Stimulated activated CD8-positive, alpha-beta memory T cell treated with anti-CD3 and anti-CD28 coated beads, Interleukin-12 subunit alpha, Interleukin-12 subunit beta, amount 100 ng/mL, for 24 hours (primary cell): ENCODE measurements at regions not wholly inside any gene's neighbourhood (a gene's known extent, or its start where the extent isn't known, plus 50 kb on each side); places are given as distances from the start of the nearest gene placed in this dataset.
"Not testable (repeated sequence)": the region's sequence is repeated elsewhere in the genome, so short reads cannot be mapped to it uniquely, and the experiment has no call there.

Experiments used
- DNase-seq: peaks from one replicate; pipeline ENCODE4 v3.0.0-alpha.2; 2020; ENCODE audit errors: extremely low read depth

DNA sequence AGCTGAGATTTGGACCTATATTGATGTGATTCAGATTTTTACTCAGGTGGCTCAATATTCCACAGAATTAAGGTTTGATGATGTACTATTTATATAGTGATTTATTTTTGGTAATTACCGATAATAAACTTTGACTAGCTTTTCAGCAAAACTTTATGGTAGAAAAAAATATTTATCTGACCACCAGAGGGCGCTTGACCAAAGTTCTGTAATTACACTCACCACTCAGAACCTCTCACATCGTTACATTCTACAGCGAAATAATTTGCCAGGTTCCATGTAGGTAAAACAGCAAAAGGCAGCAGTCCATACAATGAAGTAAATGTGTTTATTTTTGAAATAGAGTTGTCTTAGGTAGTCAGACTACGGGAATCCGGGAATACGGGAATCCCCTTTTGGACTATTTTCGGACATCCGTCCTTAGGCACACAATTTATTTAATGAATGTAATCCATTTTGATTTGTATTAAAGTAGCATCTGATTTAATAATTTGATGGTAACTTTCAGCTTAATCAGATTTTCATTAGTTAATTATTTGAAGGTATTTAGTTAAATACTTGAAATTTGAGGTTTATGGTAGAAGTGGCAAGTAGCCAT, 143.0 kb upstream of the DDHD1 start:
- DNase-seq: no peak

DNA sequence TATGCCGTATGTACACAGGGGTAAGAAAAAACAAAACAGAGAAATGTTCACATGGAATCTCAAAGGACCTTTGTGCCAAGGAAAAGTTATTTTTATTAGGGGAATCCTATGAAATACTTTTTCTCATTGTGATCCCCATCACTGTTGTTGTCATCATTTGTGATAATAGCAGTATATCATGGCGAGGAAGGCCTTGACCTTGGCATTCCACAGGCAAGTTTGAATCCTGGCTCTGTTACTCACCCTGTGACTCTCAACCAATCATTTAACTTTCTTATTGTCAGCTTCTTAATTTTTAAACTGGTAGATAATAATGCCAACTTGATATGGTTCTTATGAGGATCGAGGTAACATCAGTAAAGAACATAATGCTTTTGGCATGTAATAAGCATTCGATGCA, 142.2 kb upstream of the DDHD1 start:
- no peak for DNase-seq

DNA sequence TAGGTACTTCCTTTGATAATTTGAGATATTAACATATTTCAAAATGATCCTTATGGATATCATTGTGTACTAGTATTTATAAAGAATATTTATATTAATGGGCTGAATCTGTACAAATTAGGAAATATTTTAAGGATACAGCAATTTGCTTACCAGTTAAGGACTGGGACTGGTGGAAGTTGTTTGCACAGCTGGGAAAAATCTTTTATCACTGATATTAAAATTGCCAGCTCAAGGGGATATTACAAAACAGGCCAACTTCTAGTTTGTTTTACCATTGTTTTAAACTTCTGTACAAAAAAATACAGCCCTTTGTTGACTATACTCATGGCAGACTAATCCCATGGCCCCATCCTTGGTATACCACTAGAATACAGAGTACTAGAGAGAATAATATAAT, 133.2 kb upstream of the DDHD1 start:
- no peak for DNase-seq

DNA sequence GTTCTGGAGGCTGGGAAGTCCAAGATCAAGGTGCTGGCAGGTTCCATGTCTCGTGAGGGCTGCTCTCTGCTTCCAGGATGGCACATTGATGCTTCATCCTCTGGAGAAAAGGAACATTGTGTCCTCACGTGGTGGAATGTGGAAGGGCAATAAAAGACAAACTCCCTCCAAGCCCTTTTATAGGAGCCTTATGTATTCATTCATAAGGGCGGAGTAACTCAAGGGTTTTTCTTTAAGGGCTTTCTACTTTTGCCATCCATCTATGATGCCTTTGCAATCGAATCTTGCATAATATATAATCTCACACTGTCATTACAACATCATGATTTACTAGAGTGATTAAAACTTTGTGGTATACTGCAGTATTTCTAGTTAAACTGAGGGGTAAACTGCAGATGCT, 132.7 kb upstream of the DDHD1 start:
- DNase-seq: no peak

DNA sequence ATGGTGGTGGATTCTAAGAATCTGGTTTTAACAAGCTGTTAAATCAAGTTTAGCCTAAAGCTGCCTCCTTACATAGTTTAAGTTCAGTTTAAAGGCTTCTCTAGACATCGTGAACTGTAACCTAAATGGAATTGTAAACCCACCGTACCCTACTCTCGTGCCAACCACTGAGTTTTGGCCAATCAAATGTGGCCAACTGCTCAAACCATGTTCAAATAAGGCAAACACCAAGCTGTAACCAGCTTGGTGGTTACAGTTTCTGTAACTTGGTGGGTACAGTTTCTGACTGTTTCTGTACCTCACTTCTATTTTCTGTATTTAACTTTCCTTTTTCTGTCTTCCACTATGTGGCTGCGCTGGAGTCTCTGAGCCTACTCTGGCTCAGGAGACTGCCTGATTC, 131.9 kb upstream of the DDHD1 start:
- DNase-seq: no peak

DNA sequence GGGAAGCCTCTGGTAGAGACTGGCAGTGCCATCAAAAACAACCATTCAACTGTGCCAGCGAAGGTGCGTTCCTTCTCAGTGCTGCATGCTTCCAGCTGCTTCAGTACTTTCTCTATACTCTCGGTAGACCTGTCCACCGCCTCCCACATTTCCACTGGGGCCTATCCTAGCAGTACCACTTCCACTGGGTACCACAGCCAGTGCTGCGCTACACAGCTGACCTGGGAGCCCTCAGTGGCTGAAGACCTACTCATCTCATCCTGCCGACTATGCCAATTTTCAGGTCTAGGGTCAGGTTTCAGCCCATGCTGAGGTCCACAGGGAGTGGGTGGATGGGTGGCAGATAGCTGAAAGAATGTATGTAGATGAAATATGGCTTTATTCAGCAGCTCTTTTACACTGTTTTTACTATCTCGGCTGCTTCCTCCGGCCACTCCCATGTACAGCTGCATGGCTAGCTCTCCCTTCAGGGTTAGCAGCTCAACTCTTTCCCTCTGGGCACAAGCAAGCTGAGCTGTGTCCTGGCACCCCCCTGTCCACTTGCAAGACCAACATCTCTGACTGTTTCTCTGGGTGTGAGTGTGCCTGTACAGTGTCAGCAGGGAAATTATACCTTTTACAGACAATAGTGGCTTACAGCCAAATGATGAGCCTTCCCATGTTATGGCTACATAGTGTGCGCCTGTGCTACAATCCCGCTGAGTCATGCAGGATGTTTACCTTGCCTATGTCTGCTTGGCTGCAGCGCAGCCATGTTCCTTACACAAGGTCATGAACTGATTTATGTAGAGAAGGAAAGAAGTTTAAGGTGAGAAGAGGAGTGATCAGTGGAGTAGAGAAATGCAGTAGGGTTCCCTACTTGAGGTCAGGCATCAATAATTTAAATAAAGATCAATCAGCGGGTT, 125.7 kb upstream of the DDHD1 start:
- DNase-seq: no peak

DNA sequence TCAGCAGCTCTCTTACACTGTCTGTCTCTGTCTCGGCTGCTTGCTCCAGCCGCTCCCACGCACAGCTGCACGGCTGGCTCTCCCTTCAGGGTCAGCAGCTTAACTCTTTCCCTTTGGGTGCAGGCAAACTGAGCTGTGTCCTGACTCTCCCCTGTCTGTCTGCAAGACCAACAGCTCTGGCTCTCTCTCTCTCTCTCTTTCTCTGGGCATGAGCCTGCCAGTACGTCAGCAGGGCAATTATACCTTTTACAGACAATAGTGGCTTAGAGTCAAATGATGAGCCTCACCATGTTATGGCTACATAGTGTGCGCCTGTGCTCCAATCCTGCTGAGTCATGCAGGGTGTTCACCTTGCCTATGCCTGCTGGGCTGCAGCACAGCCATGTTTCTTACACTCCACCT, 120.5 kb upstream of the DDHD1 start:
- DNase-seq: no peak

DNA sequence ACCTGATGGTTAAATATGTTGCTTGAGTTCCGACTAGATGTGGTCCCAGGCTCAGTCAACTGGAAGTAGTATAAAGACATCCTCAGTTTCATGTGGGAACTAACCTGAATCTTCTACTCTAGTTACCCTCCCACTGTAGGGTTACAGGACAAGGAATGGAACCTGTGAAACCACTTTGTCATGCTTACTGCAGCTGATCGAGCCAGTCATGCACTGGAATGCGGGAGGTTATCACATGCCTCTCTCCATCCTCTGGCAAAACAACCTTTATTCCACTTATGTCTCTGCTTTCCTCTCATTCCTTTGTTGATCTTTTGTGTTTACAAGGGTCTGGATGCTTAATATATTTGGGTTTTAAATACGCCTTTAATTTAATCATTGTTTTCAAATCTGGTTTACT, 111.9 kb upstream of the DDHD1 start:
- DNase-seq: no peak

DNA sequence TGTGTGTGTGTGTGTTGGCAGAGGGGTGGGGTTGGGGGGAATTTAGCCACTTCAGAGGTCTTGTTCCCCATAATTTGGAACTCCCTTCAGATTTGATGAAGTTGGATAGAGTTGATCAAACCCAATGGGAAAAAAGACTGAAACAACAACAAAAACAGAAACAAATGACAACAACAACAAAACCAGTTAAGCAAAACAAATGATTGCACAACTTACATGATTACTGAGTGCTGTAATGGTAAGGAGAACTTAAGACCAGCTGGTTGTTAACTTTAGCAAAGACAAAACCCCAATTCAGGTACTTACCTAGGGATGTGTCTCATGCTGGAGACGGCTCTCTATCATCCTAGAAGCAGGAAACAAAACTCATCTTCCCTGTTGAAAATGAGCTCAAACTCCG, 107.8 kb upstream of the DDHD1 start:
- DNase-seq: no peak

DNA sequence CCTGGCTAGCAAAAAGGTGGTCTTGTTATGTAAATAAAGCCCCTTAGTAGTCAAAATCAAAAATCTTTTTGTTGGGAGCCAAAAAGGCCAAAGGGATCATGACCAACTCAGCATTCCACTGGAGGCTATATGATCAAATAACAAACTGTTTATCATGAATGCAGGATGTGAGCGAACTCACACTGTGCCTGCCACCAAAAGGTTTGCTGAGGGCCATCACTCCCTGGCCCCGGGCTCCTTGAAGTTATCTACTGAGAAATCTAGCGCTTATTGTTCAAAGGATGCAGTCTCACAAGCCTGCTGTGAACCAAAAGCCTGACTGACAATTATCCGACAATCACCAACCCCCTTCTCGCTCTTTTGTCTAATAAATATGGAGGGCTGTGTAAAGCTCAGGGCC, 107.2 kb upstream of the DDHD1 start:
- no peak for DNase-seq

DNA sequence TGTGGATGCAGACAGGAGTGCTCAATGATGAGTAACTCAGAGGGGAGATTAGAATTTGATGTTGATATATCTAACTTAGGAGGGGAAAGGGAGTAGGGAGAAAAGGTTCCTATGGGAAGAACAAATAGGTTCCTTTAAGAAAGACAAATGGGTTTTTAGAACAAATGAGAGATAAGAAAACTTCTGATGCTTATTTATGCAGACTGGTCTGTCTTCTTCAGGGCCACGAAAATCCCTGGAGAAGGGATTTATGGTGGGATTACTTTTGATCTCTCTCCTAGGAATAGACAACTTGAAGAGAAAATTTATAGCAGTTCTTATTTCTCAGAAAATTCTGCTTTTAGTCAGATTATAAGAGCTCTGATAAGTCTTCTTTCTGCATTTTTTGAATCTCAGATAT, 99.0 kb upstream of the DDHD1 start:
- DNase-seq: no peak

DNA sequence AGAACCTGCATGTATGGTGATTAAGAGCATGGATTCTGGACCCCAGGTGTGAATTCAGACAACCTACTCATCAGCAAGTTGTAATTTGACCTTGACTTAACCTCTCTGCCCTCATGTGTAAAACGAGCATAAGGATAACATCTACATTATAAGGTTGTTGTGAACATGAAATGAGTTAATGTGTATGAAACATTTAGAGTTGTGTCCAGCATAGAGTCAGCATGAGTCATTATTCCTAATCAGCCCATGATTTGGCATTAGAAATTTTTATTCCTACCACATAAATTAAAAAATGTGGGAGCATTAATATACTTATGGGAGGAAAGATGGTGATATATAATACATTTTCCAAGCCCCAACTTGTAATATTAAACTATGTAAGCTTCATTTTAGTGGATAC, 95.9 kb upstream of the DDHD1 start:
- no peak for DNase-seq

DNA sequence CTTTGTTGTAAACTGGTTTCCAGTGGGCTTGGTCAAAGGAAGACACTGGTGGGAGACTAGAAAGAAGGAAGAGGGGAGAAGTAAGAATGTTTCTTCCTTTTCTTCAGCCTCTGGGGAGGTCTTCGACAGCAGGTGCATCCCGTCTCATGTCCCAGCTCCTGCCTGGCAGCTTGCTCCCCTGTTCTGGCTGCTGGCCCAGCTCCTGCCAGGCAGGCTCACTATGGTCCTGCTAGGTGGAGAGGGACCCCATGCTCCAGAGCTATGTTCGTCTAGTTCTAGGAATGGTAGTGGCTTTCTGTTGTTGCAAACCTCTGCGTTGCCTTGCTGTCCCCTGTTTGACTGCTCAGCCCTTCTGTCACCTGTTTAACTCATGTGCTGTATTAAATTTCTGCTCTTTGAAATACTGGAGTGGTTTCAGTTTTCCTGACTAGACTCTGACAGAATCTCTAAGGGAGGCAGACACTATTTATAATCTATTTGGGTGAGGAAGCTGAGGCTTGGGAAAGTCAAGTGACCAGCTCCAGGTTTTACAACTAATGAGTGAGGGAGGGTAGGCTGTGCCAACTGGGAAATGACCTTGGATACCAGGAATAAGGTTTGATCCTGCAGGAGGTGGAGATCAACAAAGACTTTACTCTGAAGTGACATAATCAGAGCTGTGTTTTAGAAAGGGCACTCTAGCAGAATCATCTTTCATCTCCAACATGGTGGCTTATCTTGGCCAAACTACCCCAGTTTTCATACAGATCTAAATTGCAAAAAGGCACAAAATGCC, 94.7 kb upstream of the DDHD1 start:
- DNase-seq: no peak

DNA sequence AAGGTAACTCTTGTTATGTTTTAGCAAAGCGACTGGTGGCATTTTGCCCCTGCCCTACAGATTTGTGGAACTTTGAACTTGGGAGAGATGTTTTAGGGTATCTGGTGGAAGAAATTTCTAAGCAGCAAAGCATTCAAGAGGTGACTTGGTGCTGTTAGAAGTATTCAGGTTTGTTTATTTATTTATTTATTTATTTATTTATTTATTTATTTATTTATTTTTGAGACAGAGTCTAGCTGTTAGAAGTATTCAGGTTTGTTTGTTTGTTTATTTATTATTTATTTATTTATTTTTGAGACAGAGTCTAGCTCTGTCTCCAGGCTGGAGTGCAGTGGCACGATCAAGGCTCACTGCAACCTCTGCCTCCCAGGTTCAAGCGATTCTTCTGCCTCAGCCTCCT, 89.8 kb upstream of the DDHD1 start:
- DNase-seq: not testable (repeated sequence)

DNA sequence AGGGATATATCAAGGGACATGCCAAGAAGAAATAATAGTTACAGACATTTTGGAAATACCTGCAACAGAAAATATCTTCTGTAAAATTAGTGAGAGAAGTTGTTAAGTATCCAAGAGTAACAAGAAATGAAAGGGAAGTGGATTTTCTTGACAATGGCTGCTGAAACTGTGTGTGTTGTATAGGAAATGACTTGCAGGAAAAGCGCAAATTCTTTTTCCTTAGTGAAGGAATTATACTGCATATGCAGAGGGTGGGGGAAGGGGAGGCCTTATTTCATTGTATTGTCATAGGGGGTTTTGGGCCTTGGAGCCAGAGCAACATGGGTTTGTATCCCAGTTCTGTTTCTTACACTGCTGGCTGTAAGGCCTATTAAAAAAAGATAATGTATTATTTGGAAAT, 84.4 kb upstream of the DDHD1 start:
- no peak for DNase-seq

DNA sequence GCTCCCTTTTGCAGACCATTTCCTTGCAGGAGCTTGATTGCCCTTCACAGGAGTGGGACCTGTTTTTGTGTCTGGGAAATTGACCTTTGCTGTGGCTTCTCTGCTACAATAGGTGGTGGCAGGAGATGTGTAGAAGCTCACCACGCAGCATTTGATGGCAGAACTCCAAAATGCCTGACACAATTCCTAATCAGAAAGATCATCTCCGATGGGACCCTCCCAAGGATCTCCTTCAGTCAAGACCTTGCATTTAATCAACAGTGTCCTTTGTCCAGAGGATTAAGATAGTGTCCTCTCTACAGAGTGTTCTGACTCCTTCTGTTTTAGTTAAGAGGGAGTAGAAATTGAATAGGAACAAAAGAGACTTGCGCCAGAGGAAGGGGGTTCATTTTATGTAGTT, 83.6 kb upstream of the DDHD1 start:
- no peak for DNase-seq

DNA sequence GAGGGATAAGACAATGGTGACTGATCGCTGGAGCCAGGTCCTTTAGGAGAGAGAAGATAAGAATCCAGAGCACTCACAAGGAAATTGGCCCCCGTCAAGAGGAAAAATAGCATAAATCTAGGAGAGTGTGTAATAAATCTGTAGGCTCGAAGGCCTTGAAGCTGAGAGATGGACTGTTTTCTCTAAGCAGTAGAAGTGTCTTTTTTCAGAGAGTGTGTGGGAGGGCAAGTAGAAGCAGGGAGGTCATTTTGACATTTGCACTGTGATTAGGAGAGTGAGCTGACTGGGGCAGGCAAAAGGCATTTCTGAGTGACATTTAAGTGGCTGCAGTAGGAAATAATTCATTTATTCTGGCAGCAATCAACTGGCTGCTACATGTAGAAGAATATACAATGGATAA, 78.0 kb upstream of the DDHD1 start:
- no peak for DNase-seq

DNA sequence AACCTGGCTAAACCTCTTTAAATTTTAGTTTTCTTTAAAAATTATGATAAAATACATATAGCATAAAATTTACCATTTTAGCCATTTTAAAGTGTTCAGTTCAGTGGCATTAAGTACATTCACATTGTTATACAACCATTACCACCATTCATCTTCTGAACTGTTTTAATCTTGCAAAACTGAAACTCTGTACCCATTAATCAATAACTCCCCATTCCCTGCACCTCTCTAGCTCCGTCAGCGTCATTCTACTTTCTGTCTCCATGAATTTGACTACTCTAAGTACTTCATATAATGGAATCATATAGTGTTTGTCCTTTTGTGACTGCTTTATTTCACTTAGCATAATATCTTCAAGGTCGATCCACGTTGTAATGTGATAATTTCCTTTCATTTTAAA, 75.8 kb upstream of the DDHD1 start:
- no peak for DNase-seq

DNA sequence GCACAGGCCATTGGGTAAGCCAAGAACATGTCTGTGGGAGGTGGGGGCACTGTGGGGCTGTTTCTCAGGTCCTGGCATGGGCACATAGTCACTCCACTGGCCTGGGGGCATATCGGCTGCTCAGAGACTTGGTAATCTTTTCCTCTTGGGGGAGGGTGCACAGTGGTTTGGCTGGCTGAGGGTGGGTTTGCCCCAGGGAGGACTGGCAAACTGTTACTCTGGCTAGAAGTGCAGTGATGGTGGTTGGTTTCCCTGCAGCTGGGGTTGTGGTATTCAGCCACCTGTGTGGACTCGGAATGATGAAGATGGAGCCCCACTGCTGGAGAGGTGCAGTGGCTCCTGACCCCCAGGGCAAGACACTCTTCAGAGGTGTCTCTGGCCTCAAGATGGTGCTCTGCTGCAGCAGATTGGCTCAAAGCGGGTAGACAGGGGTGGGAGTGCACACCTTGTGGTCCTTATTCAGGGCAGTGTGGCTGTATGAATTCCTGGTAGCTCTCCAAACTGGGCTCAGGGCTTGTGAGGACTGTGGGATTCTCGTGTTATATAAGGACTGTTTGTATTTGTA, 74.1 kb upstream of the DDHD1 start:
- DNase-seq: no peak

DNA sequence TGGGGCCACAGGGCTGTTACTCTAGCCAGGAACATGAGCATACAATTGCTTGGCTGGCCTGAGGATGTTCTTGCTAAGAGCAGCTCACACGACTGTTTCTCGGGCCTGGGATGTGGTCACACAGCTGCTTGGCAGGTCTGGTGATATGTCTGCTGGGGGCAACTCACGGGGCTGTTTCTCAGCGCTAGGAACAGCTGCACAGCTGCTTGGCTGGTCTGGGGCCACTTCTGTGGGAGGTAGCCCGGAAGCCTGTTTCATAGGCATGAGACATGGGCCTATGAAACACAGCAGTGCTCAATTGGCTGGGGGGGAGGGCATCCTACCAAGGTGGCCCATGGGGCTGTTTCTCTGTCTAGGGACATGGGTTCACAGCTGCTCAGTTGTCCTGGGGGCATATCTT, 73.4 kb upstream of the DDHD1 start:
- DNase-seq: no peak

DNA sequence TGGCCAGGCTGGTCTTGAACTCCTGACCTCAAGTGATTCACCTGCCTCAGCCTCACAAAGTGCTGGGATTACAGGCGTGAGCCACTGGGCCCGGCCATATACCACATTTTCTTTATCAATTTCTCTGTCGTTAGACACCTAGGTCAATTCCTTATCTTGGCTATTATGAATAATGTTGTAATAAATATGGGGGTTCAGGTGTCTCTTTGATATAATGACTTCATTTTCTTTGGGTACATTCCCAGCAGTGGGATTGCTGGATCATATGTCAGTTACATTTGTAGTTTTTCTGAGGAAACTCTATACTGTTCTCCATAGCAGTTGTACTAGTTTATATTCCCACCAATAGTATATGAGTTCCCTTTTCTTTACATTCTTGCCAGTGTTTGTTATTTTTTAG, 67.8 kb upstream of the DDHD1 start:
- DNase-seq: no peak

DNA sequence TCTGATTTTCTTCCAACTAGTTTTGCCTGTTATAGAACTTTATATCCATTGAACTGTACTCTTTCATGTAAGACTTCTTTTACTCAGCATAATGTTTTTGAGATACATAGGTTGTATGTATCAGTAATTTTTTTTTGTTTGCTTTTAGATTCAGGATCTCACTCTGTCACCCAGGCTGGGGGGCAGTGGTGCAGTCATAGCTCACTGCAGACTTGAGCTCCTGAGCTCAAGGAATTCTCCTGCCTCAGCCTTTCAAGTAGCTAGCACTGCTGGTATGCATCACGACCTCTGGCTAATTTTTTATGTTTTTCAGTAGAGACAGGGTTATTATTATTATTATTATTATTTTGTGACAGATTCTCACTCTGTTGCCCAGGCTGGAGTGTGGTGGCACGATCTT, 65.0 kb upstream of the DDHD1 start:
- DNase-seq: no peak
